ENCODE measurements at regions not wholly inside any gene's neighbourhood (a gene's known extent, or its start where the extent isn't known, plus 50 kb on each side); places are given as distances from the start of the nearest gene placed in this dataset.

DNA sequence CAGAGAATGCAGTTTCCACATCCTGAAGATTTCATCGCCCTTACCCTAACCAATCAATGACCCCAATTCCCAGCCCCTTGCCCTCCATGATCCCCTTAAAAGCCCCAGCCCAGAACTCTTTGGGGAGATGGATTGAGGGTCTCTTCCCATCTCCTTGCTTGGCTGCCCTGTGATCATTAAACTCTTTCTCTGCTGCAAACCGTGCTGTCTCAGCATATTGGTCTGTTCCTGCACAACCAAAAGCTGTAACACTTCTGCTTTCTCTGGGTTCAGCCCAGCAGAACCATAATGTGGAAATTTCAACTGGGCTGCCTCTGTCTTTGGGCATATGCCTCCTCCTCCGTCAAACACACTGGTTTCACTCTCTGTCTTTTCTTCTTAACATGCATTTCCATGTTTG, 67.0 kb upstream of the NLRP1 start:
- H3K79me2 ChIP-seq (replicated peaks; ENCODE audit: insufficient read depth) = no peaks in the 10 kb centered on the region
- peaks cover 19% of the 10 kb centered on the region; the same call in 2 of the 3 replicates for H3K9me3 Mint-ChIP-seq
- no peak for ATAC-seq

More for the DNA sequence above, 67.0 kb upstream of the NLRP1 start:
- H3K27ac ChIP-seq (ENCODE audit: low read depth) = no peak overlapping the region
- no peak for DNase-seq (ENCODE audit: low spot score)
- no peaks in the 10 kb centered on the region for H4K20me1 ChIP-seq (replicated peaks; ENCODE audit: insufficient read depth)
- Mint-ChIP-seq H3K4me3 (no peak overlapping the region), H3K36me3 (ENCODE audit: low read depth) (peaks cover 4% of the 10 kb centered on the region; the same call in 2 of the 3 replicates), H3K27ac (no peak overlapping the region), H3K4me1 (peaks cover 5% of the 10 kb centered on the region; the same call in 1 of the 3 replicates), H3K27me3 (ENCODE audit: insufficient read depth, low read depth, poor library complexity) (peaks cover 3% of the 10 kb centered on the region)
- no peaks in the 10 kb centered on the region for H3K36me3 ChIP-seq (ENCODE audit: insufficient read depth)
- peaks cover 3% of the 10 kb centered on the region; the same call in 1 of the 2 replicates for H3K9me2 ChIP-seq (ENCODE audit: insufficient read depth)
- no peaks in the 10 kb centered on the region for H3F3A ChIP-seq (replicated peaks; ENCODE audit: low read depth)
- H3K4me3 ChIP-seq = no peak overlapping the region
- no peaks in the 10 kb centered on the region for H3K4me1 ChIP-seq (ENCODE audit: insufficient read depth)
- no peak overlapping the region for H3K4me2 ChIP-seq
- H2AFZ ChIP-seq = no peak overlapping the region
- no peaks in the 10 kb centered on the region for H3K27me3 ChIP-seq (ENCODE audit: insufficient read depth)
- TF ChIP-seq ZNF114 (CRISPR knock-in tag; IDR thresholded peaks at IDR 0.05) (no peak), JUNB (IDR thresholded peaks at IDR 0.05; ENCODE audit: unreplicated experiment) (no peak), NANOG (IDR thresholded peaks at IDR 0.05; ENCODE audit: borderline replicate concordance) (no peak), EZH2 (IDR thresholded peaks at IDR 0.05; ENCODE audit: low read depth, unreplicated experiment) (no peak), STAT1 (IDR thresholded peaks at IDR 0.05; ENCODE audit: unreplicated experiment) (no peak), ZNF331 (CRISPR knock-in tag; IDR thresholded peaks at IDR 0.05; ENCODE audit: low read depth) (no peak), CREB1 (CRISPR knock-in tag; IDR thresholded peaks at IDR 0.05; ENCODE audit: low read depth) (no peak)
- TF ChIP-seq, protein P1, sequence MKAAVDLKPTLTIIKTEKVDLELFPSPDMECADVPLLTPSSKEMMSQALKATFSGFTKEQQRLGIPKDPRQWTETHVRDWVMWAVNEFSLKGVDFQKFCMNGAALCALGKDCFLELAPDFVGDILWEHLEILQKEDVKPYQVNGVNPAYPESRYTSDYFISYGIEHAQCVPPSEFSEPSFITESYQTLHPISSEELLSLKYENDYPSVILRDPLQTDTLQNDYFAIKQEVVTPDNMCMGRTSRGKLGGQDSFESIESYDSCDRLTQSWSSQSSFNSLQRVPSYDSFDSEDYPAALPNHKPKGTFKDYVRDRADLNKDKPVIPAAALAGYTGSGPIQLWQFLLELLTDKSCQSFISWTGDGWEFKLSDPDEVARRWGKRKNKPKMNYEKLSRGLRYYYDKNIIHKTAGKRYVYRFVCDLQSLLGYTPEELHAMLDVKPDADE (IDR thresholded peaks at IDR 0.05) = no peak
- TF ChIP-seq, protein P2, sequence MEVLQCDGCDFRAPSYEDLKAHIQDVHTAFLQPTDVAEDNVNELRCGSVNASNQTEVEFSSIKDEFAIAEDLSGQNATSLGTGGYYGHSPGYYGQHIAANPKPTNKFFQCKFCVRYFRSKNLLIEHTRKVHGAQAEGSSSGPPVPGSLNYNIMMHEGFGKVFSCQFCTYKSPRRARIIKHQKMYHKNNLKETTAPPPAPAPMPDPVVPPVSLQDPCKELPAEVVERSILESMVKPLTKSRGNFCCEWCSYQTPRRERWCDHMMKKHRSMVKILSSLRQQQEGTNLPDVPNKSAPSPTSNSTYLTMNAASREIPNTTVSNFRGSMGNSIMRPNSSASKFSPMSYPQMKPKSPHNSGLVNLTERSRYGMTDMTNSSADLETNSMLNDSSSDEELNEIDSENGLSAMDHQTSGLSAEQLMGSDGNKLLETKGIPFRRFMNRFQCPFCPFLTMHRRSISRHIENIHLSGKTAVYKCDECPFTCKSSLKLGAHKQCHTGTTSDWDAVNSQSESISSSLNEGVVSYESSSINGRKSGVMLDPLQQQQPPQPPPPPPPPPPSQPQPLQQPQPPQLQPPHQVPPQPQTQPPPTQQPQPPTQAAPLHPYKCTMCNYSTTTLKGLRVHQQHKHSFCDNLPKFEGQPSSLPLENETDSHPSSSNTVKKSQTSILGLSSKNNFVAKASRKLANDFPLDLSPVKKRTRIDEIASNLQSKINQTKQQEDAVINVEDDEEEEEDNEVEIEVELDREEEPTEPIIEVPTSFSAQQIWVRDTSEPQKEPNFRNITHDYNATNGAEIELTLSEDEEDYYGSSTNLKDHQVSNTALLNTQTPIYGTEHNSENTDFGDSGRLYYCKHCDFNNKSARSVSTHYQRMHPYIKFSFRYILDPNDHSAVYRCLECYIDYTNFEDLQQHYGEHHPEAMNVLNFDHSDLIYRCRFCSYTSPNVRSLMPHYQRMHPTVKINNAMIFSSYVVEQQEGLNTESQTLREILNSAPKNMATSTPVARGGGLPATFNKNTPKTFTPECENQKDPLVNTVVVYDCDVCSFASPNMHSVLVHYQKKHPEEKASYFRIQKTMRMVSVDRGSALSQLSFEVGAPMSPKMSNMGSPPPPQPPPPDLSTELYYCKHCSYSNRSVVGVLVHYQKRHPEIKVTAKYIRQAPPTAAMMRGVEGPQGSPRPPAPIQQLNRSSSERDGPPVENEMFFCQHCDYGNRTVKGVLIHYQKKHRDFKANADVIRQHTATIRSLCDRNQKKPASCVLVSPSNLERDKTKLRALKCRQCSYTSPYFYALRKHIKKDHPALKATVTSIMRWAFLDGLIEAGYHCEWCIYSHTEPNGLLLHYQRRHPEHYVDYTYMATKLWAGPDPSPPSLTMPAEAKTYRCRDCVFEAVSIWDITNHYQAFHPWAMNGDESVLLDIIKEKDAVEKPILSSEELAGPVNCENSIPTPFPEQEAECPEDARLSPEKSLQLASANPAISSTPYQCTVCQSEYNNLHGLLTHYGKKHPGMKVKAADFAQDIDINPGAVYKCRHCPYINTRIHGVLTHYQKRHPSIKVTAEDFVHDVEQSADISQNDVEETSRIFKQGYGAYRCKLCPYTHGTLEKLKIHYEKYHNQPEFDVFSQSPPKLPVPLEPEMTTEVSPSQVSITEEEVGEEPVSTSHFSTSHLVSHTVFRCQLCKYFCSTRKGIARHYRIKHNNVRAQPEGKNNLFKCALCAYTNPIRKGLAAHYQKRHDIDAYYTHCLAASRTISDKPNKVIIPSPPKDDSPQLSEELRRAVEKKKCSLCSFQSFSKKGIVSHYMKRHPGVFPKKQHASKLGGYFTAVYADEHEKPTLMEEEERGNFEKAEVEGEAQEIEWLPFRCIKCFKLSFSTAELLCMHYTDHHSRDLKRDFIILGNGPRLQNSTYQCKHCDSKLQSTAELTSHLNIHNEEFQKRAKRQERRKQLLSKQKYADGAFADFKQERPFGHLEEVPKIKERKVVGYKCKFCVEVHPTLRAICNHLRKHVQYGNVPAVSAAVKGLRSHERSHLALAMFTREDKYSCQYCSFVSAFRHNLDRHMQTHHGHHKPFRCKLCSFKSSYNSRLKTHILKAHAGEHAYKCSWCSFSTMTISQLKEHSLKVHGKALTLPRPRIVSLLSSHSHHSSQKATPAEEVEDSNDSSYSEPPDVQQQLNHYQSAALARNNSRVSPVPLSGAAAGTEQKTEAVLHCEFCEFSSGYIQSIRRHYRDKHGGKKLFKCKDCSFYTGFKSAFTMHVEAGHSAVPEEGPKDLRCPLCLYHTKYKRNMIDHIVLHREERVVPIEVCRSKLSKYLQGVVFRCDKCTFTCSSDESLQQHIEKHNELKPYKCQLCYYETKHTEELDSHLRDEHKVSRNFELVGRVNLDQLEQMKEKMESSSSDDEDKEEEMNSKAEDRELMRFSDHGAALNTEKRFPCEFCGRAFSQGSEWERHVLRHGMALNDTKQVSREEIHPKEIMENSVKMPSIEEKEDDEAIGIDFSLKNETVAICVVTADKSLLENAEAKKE (CRISPR knock-in tag; IDR thresholded peaks at IDR 0.05) = no peak
